ENCODE measurements at regions not wholly inside any gene's neighbourhood (a gene's known extent, or its start where the extent isn't known, plus 50 kb on each side); places are given as distances from the start of the nearest gene placed in this dataset.

GRCh38 chr11:33944693-33945424 is 53.0 kb upstream of the LMO2 start (continued):
- TF ChIP-seq TCFL5 (CRISPR knock-in tag; conservative IDR thresholded peaks at IDR 0.05) = no peak; the same call in 1 of the 2 replicates
- TF ChIP-seq ZNF239 (CRISPR knock-in tag; IDR thresholded peaks at IDR 0.05) = peak; percentile 52; the same call in 1 of the 2 replicates
- TF ChIP-seq E2F1 (CRISPR knock-in tag; IDR thresholded peaks at IDR 0.05) = peak; percentile 35; the same call in 1 of the 2 replicates
- TF ChIP-seq CBFB (CRISPR knock-in tag; IDR thresholded peaks at IDR 0.05) = peak; percentile 91
- no peak for TF ChIP-seq ZNF133 (CRISPR knock-in tag; IDR thresholded peaks at IDR 0.05)
- TF ChIP-seq PPARD (CRISPR knock-in tag; IDR thresholded peaks at IDR 0.05) = no peak
- TF ChIP-seq, protein P1, sequence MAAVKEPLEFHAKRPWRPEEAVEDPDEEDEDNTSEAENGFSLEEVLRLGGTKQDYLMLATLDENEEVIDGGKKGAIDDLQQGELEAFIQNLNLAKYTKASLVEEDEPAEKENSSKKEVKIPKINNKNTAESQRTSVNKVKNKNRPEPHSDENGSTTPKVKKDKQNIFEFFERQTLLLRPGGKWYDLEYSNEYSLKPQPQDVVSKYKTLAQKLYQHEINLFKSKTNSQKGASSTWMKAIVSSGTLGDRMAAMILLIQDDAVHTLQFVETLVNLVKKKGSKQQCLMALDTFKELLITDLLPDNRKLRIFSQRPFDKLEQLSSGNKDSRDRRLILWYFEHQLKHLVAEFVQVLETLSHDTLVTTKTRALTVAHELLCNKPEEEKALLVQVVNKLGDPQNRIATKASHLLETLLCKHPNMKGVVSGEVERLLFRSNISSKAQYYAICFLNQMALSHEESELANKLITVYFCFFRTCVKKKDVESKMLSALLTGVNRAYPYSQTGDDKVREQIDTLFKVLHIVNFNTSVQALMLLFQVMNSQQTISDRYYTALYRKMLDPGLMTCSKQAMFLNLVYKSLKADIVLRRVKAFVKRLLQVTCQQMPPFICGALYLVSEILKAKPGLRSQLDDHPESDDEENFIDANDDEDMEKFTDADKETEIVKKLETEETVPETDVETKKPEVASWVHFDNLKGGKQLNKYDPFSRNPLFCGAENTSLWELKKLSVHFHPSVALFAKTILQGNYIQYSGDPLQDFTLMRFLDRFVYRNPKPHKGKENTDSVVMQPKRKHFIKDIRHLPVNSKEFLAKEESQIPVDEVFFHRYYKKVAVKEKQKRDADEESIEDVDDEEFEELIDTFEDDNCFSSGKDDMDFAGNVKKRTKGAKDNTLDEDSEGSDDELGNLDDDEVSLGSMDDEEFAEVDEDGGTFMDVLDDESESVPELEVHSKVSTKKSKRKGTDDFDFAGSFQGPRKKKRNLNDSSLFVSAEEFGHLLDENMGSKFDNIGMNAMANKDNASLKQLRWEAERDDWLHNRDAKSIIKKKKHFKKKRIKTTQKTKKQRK (IDR thresholded peaks at IDR 0.05; ENCODE audit: borderline replicate concordance, low read depth, low read length) = no peak
- no peak for TF ChIP-seq ZBTB8A (IDR thresholded peaks at IDR 0.05; ENCODE audit: partially characterized antibody)
- peak; percentile 60 for TF ChIP-seq NUFIP1 (IDR thresholded peaks at IDR 0.05; ENCODE audit: partially characterized antibody)
- TF ChIP-seq MYC (IDR thresholded peaks at IDR 0.05; ENCODE audit: low read depth, low read length) = peak; percentile 72
- TF ChIP-seq MYC (CRISPR knock-in tag; IDR thresholded peaks at IDR 0.05; ENCODE audit: borderline replicate concordance, low read depth) = no peak
- no peak for TF ChIP-seq JUN (IDR thresholded peaks at IDR 0.05; ENCODE audit: borderline replicate concordance, low read depth, low read length)
- peak; percentile 73; the same call in 1 of the 2 replicates for TF ChIP-seq JUN (CRISPR knock-in tag; IDR thresholded peaks at IDR 0.05; ENCODE audit: borderline replicate concordance)
- TF ChIP-seq, protein P2, sequence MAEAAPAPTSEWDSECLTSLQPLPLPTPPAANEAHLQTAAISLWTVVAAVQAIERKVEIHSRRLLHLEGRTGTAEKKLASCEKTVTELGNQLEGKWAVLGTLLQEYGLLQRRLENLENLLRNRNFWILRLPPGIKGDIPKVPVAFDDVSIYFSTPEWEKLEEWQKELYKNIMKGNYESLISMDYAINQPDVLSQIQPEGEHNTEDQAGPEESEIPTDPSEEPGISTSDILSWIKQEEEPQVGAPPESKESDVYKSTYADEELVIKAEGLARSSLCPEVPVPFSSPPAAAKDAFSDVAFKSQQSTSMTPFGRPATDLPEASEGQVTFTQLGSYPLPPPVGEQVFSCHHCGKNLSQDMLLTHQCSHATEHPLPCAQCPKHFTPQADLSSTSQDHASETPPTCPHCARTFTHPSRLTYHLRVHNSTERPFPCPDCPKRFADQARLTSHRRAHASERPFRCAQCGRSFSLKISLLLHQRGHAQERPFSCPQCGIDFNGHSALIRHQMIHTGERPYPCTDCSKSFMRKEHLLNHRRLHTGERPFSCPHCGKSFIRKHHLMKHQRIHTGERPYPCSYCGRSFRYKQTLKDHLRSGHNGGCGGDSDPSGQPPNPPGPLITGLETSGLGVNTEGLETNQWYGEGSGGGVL (CRISPR knock-in tag; IDR thresholded peaks at IDR 0.05) = no peak
- no peak for TF ChIP-seq POLR2B (IDR thresholded peaks at IDR 0.05; ENCODE audit: low read depth, partially characterized antibody)
- TF ChIP-seq YBX1 (IDR thresholded peaks at IDR 0.05) = no peak
- TF ChIP-seq SAFB2 (IDR thresholded peaks at IDR 0.05; ENCODE audit: borderline replicate concordance, low read depth, low read length, severe bottlenecking) = no peak
- TF ChIP-seq MITF (IDR thresholded peaks at IDR 0.05) = peak; percentile 84
- TF ChIP-seq ZSCAN29 (IDR thresholded peaks at IDR 0.05) = no peak; the same call in 1 of the 2 replicates
- TF ChIP-seq ZNF184 (CRISPR knock-in tag; IDR thresholded peaks at IDR 0.05) = no peak
- TF ChIP-seq FOXJ3 (CRISPR knock-in tag; IDR thresholded peaks at IDR 0.05) = no peak
- peak; percentile 92 for TF ChIP-seq GATAD2B (IDR thresholded peaks at IDR 0.05; ENCODE audit: borderline replicate concordance)

All from K562 (cell line).